ENCODE measurements at regions not wholly inside any gene's neighbourhood (a gene's known extent, or its start where the extent isn't known, plus 50 kb on each side); places are given as distances from the start of the nearest gene placed in this dataset.

DNA sequence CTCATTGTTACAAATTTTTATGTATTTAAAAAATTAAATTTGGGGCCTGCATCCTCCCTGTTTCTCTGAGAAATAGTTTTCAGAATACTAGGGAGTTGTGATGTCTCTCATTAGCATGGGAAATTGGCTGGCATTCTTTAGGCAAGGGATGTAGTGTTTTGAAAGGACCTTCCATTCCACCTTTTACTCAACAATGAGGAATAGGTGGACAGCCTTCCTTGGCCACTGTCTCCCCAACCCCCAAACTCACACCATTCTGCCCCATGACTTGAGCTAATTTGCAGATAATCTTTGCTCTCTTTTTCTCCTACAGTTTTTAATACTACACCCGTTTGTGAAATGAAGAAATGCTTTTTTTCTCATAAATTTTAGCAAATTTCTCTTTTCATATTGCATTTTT is 244.6 kb upstream of the SPRY2 start:
- TF ChIP-seq, protein P1, sequence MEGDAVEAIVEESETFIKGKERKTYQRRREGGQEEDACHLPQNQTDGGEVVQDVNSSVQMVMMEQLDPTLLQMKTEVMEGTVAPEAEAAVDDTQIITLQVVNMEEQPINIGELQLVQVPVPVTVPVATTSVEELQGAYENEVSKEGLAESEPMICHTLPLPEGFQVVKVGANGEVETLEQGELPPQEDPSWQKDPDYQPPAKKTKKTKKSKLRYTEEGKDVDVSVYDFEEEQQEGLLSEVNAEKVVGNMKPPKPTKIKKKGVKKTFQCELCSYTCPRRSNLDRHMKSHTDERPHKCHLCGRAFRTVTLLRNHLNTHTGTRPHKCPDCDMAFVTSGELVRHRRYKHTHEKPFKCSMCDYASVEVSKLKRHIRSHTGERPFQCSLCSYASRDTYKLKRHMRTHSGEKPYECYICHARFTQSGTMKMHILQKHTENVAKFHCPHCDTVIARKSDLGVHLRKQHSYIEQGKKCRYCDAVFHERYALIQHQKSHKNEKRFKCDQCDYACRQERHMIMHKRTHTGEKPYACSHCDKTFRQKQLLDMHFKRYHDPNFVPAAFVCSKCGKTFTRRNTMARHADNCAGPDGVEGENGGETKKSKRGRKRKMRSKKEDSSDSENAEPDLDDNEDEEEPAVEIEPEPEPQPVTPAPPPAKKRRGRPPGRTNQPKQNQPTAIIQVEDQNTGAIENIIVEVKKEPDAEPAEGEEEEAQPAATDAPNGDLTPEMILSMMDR (IDR thresholded peaks at IDR 0.05; ENCODE audit: poor library complexity, severe bottlenecking), result no peak
- TF ChIP-seq TAF1 (IDR thresholded peaks at IDR 0.05; ENCODE audit: low read depth) (no peak), EZH2 (IDR thresholded peaks at IDR 0.05; ENCODE audit: borderline replicate concordance, insufficient read depth, low read length, poor library complexity, severe bottlenecking) (no peak), POLR2AphosphoS5 (IDR thresholded peaks at IDR 0.05) (no peak)
- TF ChIP-seq, protein P2, sequence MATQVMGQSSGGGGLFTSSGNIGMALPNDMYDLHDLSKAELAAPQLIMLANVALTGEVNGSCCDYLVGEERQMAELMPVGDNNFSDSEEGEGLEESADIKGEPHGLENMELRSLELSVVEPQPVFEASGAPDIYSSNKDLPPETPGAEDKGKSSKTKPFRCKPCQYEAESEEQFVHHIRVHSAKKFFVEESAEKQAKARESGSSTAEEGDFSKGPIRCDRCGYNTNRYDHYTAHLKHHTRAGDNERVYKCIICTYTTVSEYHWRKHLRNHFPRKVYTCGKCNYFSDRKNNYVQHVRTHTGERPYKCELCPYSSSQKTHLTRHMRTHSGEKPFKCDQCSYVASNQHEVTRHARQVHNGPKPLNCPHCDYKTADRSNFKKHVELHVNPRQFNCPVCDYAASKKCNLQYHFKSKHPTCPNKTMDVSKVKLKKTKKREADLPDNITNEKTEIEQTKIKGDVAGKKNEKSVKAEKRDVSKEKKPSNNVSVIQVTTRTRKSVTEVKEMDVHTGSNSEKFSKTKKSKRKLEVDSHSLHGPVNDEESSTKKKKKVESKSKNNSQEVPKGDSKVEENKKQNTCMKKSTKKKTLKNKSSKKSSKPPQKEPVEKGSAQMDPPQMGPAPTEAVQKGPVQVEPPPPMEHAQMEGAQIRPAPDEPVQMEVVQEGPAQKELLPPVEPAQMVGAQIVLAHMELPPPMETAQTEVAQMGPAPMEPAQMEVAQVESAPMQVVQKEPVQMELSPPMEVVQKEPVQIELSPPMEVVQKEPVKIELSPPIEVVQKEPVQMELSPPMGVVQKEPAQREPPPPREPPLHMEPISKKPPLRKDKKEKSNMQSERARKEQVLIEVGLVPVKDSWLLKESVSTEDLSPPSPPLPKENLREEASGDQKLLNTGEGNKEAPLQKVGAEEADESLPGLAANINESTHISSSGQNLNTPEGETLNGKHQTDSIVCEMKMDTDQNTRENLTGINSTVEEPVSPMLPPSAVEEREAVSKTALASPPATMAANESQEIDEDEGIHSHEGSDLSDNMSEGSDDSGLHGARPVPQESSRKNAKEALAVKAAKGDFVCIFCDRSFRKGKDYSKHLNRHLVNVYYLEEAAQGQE (IDR thresholded peaks at IDR 0.05; ENCODE audit: borderline replicate concordance), result no peak
